Hematopoietic multipotent progenitor cell treated with erythropoietin and hydrocortisone succinate and interleukin-3 and kit ligand, for 8 days (in vitro differentiated cells): ENCODE measurements at regions not wholly inside any gene's neighbourhood (a gene's known extent, or its start where the extent isn't known, plus 50 kb on each side); places are given as distances from the start of the nearest gene placed in this dataset.

Experiments
- DNase-seq: peaks from one replicate; pipeline ENCODE4 v3.0.0-alpha.2; 2015

GRCh38 chr3:193879099-193879863 is 256.7 kb upstream of the HES1 start:
- DNase-seq, result no peak

GRCh38 chr3:193879864-193880242 is 256.1 kb upstream of the HES1 start:
- peak; percentile 37 for DNase-seq

GRCh38 chr3:193882091-193882490 is 253.9 kb upstream of the HES1 start:
- no peak for DNase-seq

GRCh38 chr3:193883551-193883950 is 252.4 kb upstream of the HES1 start:
- no peak for DNase-seq

- DNase-seq, result no peak
Measured at GRCh38 chr3:193884027-193884426, 251.9 kb upstream of the HES1 start.

GRCh38 chr3:193884652-193885051 is 251.3 kb upstream of the HES1 start:
- DNase-seq, result no peak

GRCh38 chr3:193885832-193886231 is 250.1 kb upstream of the HES1 start:
- peak; percentile 80 for DNase-seq

GRCh38 chr3:193890016-193890897 is 245.7 kb upstream of the HES1 start:
- no peak for DNase-seq

GRCh38 chr3:193894121-193894863 is 241.7 kb upstream of the HES1 start:
- peak; percentile 10 for DNase-seq

GRCh38 chr3:193895409-193895808 is 240.5 kb upstream of the HES1 start:
- DNase-seq, result no peak

GRCh38 chr3:193896419-193896818 is 239.5 kb upstream of the HES1 start:
- no peak for DNase-seq

- DNase-seq, result no peak
Measured at GRCh38 chr3:193897288-193897687, 238.7 kb upstream of the HES1 start.

- no peak for DNase-seq
Measured at GRCh38 chr3:193897731-193898180, 238.2 kb upstream of the HES1 start.

GRCh38 chr3:193899001-193899400 is 236.9 kb upstream of the HES1 start:
- no peak for DNase-seq

GRCh38 chr3:193901007-193901406 is 234.9 kb upstream of the HES1 start:
- no peak for DNase-seq

- no peak for DNase-seq
Measured at GRCh38 chr3:193902607-193903511, 233.1 kb upstream of the HES1 start.

- DNase-seq, result no peak
Measured at GRCh38 chr3:193903512-193903817, 232.5 kb upstream of the HES1 start.

- DNase-seq, result no peak
Measured at GRCh38 chr3:193903966-193904365, 232.0 kb upstream of the HES1 start.

- DNase-seq, result no peak
Measured at GRCh38 chr3:193905541-193906396, 230.2 kb upstream of the HES1 start.

GRCh38 chr3:193906849-193907410 is 229.0 kb upstream of the HES1 start:
- DNase-seq, result no peak

- no peak for DNase-seq
Measured at GRCh38 chr3:193908181-193908744, 227.7 kb upstream of the HES1 start.
